A549 (cell line): ENCODE measurements at regions not wholly inside any gene's neighbourhood (a gene's known extent, or its start where the extent isn't known, plus 50 kb on each side); places are given as distances from the start of the nearest gene placed in this dataset.

Source experiments
- ATAC-seq, 2 experiments: fragments of 200-7000 bp in 1 of 2; fragments of >200 bp in 1 of 2; cut with Nextera tagmentation in 1 of 2; cut with Tn5 transposase in 1 of 2; 3 replicates each; pipeline versions ENCODE4 v1.8.0 to v1.9.1; 2018 to 2020; ENCODE audit warnings: mild to moderate bottlenecking in 1 of 2, moderate library complexity in 1 of 2
- CTCF ChIA-PET: fragments of 300-600 bp; sonication (Branson Sonifier 250); formaldehyde crosslinking; extraction: SDS; loops from one replicate; lab custom pipeline; 2021; ENCODE audit warnings: antibody characterized with exemption, inconsistent platforms; lab: Yijun Ruan, JAX
- POLR2A ChIA-PET: fragments of 350-600 bp; formaldehyde crosslinking; extraction: SDS; loops from one replicate; lab custom pipeline; 2021; ENCODE audit warnings: antibody characterized with exemption, inconsistent platforms; lab: Yijun Ruan, JAX
- DNase-seq, 2 experiments: peaks; one replicate each; pipeline versions ENCODE4 v3.0.0 to v3.0.0-alpha.2; 2011 to 2016; ENCODE audit warnings: low read depth in 1 of 2, low spot score in 1 of 2
- FAIRE-seq: peaks from 2 replicates; lab custom pipeline; 2011; peaks lifted over from hg19 to GRCh38; lab: Jason Lieb, UNC
- H3K27ac ChIP-seq, 2 experiments: fragments of >200 bp; sonication (Bioruptor Twin); formaldehyde crosslinking; 3 replicates each; pipeline ENCODE4 v1.5.1; 2016 to 2017
- H3K4me1 ChIP-seq: fragments of >200 bp; sonication (Bioruptor Twin); formaldehyde crosslinking; 3 replicates; pipeline ENCODE4 v1.6.1; 2016
- H3K4me2 ChIP-seq: fragments of >200 bp; sonication (Bioruptor Twin); formaldehyde crosslinking; 3 replicates; pipeline ENCODE4 v1.6.1; 2016
- H3K4me3 ChIP-seq: fragments of >200 bp; sonication (Bioruptor Twin); formaldehyde crosslinking; 3 replicates; pipeline ENCODE4 v1.5.1; 2016
- H3K9me3 ChIP-seq: fragments of >200 bp; sonication (Bioruptor Twin); formaldehyde crosslinking; 3 replicates; pipeline ENCODE4 v1.6.1; 2016
- BHLHE40 ChIP-seq: IDR thresholded peaks from 2 replicates; pipeline ENCODE4 v1.6.1; 2012; ENCODE audit warnings: low read depth, low read length, inconsistent platforms
- CBX8 ChIP-seq: fragments of 200-600 bp; sonication (generic); IDR thresholded peaks from 2 replicates; pipeline ENCODE4 v1.6.1; 2016
- CHD2 ChIP-seq: fragments of 150-350 bp; IDR thresholded peaks from 2 replicates; pipeline ENCODE4 v1.6.1; 2014; ENCODE audit warnings: low read length; ENCODE audit not compliant: partially characterized antibody
- CHD4 ChIP-seq: fragments of 200-600 bp; sonication (generic); IDR thresholded peaks from 2 replicates; pipeline ENCODE4 v1.6.1; 2016; ENCODE audit warnings: antibody characterized with exemption, mild to moderate bottlenecking, borderline replicate concordance
- CTCF ChIP-seq: fragments of >200 bp; sonication (Bioruptor Twin); formaldehyde crosslinking; IDR thresholded peaks from 3 replicates; pipeline ENCODE4 v1.5.1; 2016
- EHF ChIP-seq: fragments of 250-450 bp; sonication (Bioruptor Pico); IDR thresholded peaks from 2 replicates; pipeline ENCODE4 v1.5.0; 2020; ENCODE audit warnings: mild to moderate bottlenecking
- EP300 ChIP-seq, 2 experiments: fragments of >200 bp; sonication (Bioruptor Twin); formaldehyde crosslinking; IDR thresholded peaks; 2 replicates in 1 of 2; 3 replicates in 1 of 2; pipeline ENCODE4 v1.6.1; 2016 to 2017
- FOSB ChIP-seq: fragments of 250-450 bp; sonication (Bioruptor Pico); IDR thresholded peaks from 2 replicates; pipeline ENCODE4 v1.5.0; 2020; ENCODE audit warnings: mild to moderate bottlenecking, moderate library complexity
- HES2 ChIP-seq: fragments of >200 bp; sonication (Bioruptor Twin); formaldehyde crosslinking; IDR thresholded peaks from 2 replicates; pipeline ENCODE4 v1.6.1; 2016
- HEYL ChIP-seq: fragments of 250-450 bp; sonication (Bioruptor Pico); IDR thresholded peaks from 2 replicates; pipeline ENCODE4 v1.8.0; 2021; ENCODE audit warnings: mild to moderate bottlenecking, moderate library complexity
- HOXB5 ChIP-seq: fragments of 250-450 bp; sonication (Bioruptor Pico); IDR thresholded peaks from 2 replicates; pipeline ENCODE4 v1.5.0; 2020; ENCODE audit warnings: mild to moderate bottlenecking, moderate library complexity
- JUNB ChIP-seq: fragments of >200 bp; sonication (Bioruptor Twin); formaldehyde crosslinking; IDR thresholded peaks from 2 replicates; pipeline ENCODE4 v1.6.1; 2016
- KDM1A ChIP-seq: fragments of 200-600 bp; sonication (generic); IDR thresholded peaks from 2 replicates; pipeline ENCODE4 v1.6.1; 2016; ENCODE audit warnings: low read depth, mild to moderate bottlenecking
- MAX ChIP-seq: IDR thresholded peaks from 2 replicates; pipeline ENCODE4 v1.6.1; 2012
- MAZ ChIP-seq: fragments of 150-350 bp; IDR thresholded peaks from 2 replicates; pipeline ENCODE4 v1.6.1; 2014; ENCODE audit warnings: antibody characterized with exemption, low read depth, low read length, borderline replicate concordance
- PBX3 ChIP-seq: IDR thresholded peaks from 2 replicates; pipeline ENCODE4 v1.6.1; 2012
- PHF8 ChIP-seq: fragments of 200-600 bp; sonication (generic); IDR thresholded peaks from 2 replicates; pipeline ENCODE4 v1.6.1; 2016; ENCODE audit warnings: low read depth, mild to moderate bottlenecking, antibody characterized with exemption, moderate library complexity, borderline replicate concordance
- POLR2AphosphoS2 ChIP-seq: conservative IDR thresholded peaks from 2 replicates; pipeline ENCODE4 v1.6.1; 2012; ENCODE audit warnings: low read length, improper control_type of control experiment, inconsistent platforms
- RARB ChIP-seq: fragments of 250-450 bp; sonication (Bioruptor Pico); IDR thresholded peaks from 2 replicates; pipeline ENCODE4 v1.8.0; 2021; ENCODE audit warnings: mild to moderate bottlenecking, moderate library complexity
- SREBF2 ChIP-seq: fragments of 450-650 bp; IDR thresholded peaks from 2 replicates; pipeline ENCODE4 v1.6.1; 2014; ENCODE audit warnings: mild to moderate bottlenecking, moderate library complexity
- TP53 ChIP-seq: fragments of 250-450 bp; sonication (Bioruptor Pico); IDR thresholded peaks from 2 replicates; pipeline ENCODE4 v1.5.0; 2021; ENCODE audit warnings: mild to moderate bottlenecking, moderate library complexity
- ZC3H11A ChIP-seq: fragments of 450-650 bp; IDR thresholded peaks from 2 replicates; pipeline ENCODE4 v1.6.1; 2014; ENCODE audit warnings: antibody characterized with exemption, mild to moderate bottlenecking
- ZSCAN20 ChIP-seq: fragments of 250-450 bp; sonication (Bioruptor Pico); IDR thresholded peaks from 2 replicates; pipeline ENCODE4 v1.8.0; 2022; ENCODE audit warnings: mild to moderate bottlenecking, moderate library complexity
- WGBS: methylation state at CpG from one replicate; pipeline ENCODE4 v1.1.6; 2017; ENCODE audit errors: missing lambda C conversion rate; 5-methylcytosine and 5-hydroxymethylcytosine counted together

- CTCF ChIA-PET, result no interaction called here
- no peaks in the 10 kb centered on the region for H3K9me3 ChIP-seq
- TF ChIP-seq KDM1A, result no peak
- TF ChIP-seq MAX, result no peak
- no peak for TF ChIP-seq CTCF
- no peak for TF ChIP-seq HEYL (CRISPR knock-in tag)
- no peak for TF ChIP-seq MAZ
- TF ChIP-seq FOSB, result no peak
- TF ChIP-seq CBX8, result no peak
- TF ChIP-seq CHD4, result no peak
- TF ChIP-seq ZC3H11A, result no peak
- no peak for TF ChIP-seq HOXB5 (CRISPR knock-in tag)
- TF ChIP-seq HES2, result no peak
- no peak for TF ChIP-seq JUNB
- TF ChIP-seq SREBF2, result no peak
- no peak for TF ChIP-seq EP300 (IDR thresholded peaks at IDR 0.05)
- no peak overlapping the region for H3K4me3 ChIP-seq
- DNase-seq (no peak), FAIRE-seq (no peak), ATAC-seq (no peak)
- POLR2A ChIA-PET, result no interaction called here
- H3K27ac ChIP-seq, result no peak overlapping the region
- H3K4me2 ChIP-seq, result no peak overlapping the region
- WGBS, result 89% methylated on average over 1 of the region's 1 CpG
- H3K4me1 ChIP-seq, result peaks cover 9% of the 10 kb centered on the region; the same call in 1 of the 3 replicates
Observed at GRCh38 chr6:88295663-88296062, 129.5 kb upstream of the CNR1 start.

GRCh38 chr6:88294702-88295101 is 128.6 kb upstream of the CNR1 start:
- Histone ChIP-seq H3K4me1 (peaks cover 9% of the 10 kb centered on the region; the same call in 1 of the 3 replicates), H3K4me2 (no peak overlapping the region), H3K27ac (no peak overlapping the region), H3K4me3 (no peak overlapping the region), H3K9me3 (no peaks in the 10 kb centered on the region)
- FAIRE-seq, result no peak
- POLR2A ChIA-PET, result no interaction called here
- CTCF ChIA-PET, result no interaction called here
- no peak for DNase-seq
- TF ChIP-seq TP53 (no peak), BHLHE40 (no peak), MAX (no peak), ZC3H11A (no peak), CHD2 (no peak), CTCF (no peak), EHF (no peak), POLR2AphosphoS2 (no peak), RARB (CRISPR knock-in tag) (no peak), PHF8 (no peak), PBX3 (no peak), ZSCAN20 (CRISPR knock-in tag) (no peak), HES2 (no peak), HEYL (CRISPR knock-in tag) (no peak)
- WGBS, result 72% methylated on average over 1 of the region's 1 CpG
- ATAC-seq, result no peak
